Prostate gland (tissue), 2 donors: ENCODE measurements at regions not wholly inside any gene's neighbourhood (a gene's known extent, or its start where the extent isn't known, plus 50 kb on each side); places are given as distances from the start of the nearest gene placed in this dataset.

Source experiments
- DNase-seq: peaks from one replicate; pipeline ENCODE4 v3.0.0-alpha.2; 2019; ENCODE audit warnings: low spot score
- H3K27ac ChIP-seq, 2 donors: fragments of 200-600 bp; sonication (generic); 2 replicates each; pipeline ENCODE4 v1.5.1; 2017 to 2019
- H3K27me3 ChIP-seq: fragments of 200-600 bp; sonication (generic); replicated peaks from 2 replicates; pipeline ENCODE4 v1.5.1; 2019; ENCODE audit not compliant: insufficient read depth
- H3K36me3 ChIP-seq, 2 donors: fragments of 200-600 bp; sonication (generic); 1 replicate in 1 of 2; 2 replicates in 1 of 2; pipeline versions ENCODE4 v1.5.1 to v1.8.1; 2017 to 2019
- H3K4me1 ChIP-seq: fragments of 200-600 bp; sonication (generic); replicated peaks from 2 replicates; pipeline ENCODE4 v1.5.1; 2019
- H3K4me3 ChIP-seq, 2 donors: fragments of 200-600 bp; sonication (generic); 2 replicates each; pipeline ENCODE4 v1.5.1; 2017 to 2019
- H3K9me3 ChIP-seq: fragments of 200-600 bp; sonication (generic); 2 replicates; pipeline ENCODE4 v1.5.1; 2017
- CTCF ChIP-seq, 4 experiments: fragments of 200-600 bp in 2 of 4; fragments of 450-650 bp in 2 of 4; sonication (generic) in 2 of 4; IDR thresholded peaks; 1 replicate in 3 of 4; 2 replicates in 1 of 4; pipeline ENCODE4 v1.5.1; 2016 to 2019; ENCODE audit warnings: antibody characterized with exemption in 4 of 4, mild to moderate bottlenecking in 2 of 4, moderate library complexity in 2 of 4
- POLR2A ChIP-seq: fragments of 450-650 bp; IDR thresholded peaks from one replicate; pipeline ENCODE4 v1.6.1; 2016; ENCODE audit warnings: antibody characterized with exemption, mild to moderate bottlenecking
- POLR2AphosphoS5 ChIP-seq: sonication (generic); formaldehyde crosslinking; IDR thresholded peaks from one replicate; pipeline ENCODE4 v1.6.1; 2017; ENCODE audit warnings: antibody characterized with exemption
- WGBS: methylation state at CpG from one replicate; pipeline ENCODE4 v1.1.5; 2018; 5-methylcytosine and 5-hydroxymethylcytosine counted together
- intact Hi-C: fragments of 100-400 bp; cut with DNase I; formaldehyde crosslinking; loops from one replicate; pipeline ENCODE4 v1.14.2; 2022

DNA sequence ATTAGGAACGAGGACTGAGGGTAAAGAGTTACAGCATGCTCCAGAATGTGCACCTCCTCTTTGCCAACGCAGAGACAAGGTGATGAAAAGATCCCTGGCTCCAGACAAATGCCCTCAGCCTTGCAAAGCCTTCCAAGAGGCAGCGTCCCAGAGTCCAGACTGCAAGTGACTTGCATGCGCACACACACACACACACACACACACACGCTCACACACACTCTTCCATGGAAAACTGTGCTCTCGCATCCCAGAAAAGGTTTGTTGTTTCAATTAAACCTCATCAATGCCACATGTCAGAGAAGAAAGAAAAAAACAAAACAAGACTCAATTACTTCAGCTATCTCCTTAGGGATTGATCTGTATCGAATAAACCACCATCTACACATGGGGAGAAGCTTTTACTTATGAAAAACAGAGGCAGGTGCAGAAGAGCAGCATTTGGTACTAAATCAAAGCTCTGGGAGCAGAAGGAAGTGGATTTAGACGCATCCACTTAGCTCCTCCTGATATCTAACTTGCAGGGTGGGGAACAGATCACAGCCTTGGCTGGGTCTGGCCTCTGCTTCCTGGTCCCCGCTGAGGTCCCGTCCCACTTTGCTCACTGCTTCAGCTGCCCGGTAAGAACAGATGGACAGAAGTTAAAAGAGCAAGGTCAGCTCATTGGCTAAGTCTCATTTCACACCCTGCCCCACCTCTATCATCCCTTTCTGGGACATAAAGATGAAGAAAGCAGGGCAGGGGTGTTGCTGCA lies 249.8 kb upstream of the BLID start:
- TF ChIP-seq POLR2A (no peak), POLR2AphosphoS5 (no peak), CTCF (IDR thresholded peaks at IDR 0.05) (no peak)
- no peaks in the 10 kb centered on the region for H3K9me3 ChIP-seq
- intact Hi-C loops: no loop called here
- no peak for DNase-seq
- no peak overlapping the region for H3K27ac ChIP-seq
- H3K4me3 ChIP-seq: no peak overlapping the region
- H3K4me1 ChIP-seq: no peaks in the 10 kb centered on the region
- 69% methylated on average over 11 of the region's 11 CpGs for WGBS
- no peaks in the 10 kb centered on the region for H3K27me3 ChIP-seq
- H3K36me3 ChIP-seq: no peaks in the 10 kb centered on the region

DNA sequence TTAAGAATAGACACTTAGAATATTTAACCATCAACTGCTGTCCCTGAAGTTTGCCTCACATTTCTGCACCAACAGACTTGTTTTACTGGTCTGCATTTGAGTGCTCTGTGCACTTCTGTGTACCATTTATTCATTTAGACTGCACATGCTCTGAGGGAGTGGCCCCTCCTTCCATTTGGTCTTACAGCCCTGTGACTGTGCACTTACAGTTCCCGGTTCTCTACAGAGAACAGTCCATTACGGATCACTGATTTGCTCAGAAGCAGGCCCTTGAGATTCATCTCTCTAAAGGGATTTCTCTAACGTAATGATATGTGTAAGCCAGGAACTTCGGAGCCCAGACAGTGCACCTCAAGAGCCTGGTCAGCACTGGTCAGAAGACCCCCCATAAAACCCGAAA lies 247.3 kb upstream of the BLID start:
- intact Hi-C loops: no loop called here
- Histone ChIP-seq H3K4me1 (no peaks in the 10 kb centered on the region), H3K27me3 (no peaks in the 10 kb centered on the region), H3K9me3 (no peaks in the 10 kb centered on the region), H3K4me3 (no peak overlapping the region), H3K27ac (no peak overlapping the region), H3K36me3 (no peaks in the 10 kb centered on the region)
- TF ChIP-seq POLR2A (no peak), CTCF (IDR thresholded peaks at IDR 0.05) (no peak), POLR2AphosphoS5 (no peak)
- WGBS: 80% methylated on average over 5 of the region's 5 CpGs
- no peak for DNase-seq

DNA sequence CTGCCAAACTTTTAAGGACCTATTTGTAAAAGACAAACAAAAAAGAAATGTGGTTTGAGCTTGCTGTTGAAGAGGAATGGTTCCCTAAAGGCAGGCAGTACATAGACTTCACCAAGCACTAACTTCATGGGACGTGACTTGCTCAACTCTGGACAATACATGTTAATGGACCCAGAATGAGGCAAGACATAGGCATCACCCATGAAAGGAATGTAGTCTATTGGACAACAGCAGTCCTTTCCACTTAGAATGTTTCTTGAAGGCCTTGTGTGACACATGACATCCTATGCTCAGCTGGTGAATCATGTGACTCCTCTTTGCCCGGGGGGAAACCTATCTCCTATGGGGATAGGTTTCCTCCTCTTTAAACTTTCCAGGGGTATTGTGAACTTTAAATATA lies 246.4 kb upstream of the BLID start:
- Histone ChIP-seq H3K4me3 (no peak overlapping the region), H3K27me3 (no peaks in the 10 kb centered on the region), H3K4me1 (no peaks in the 10 kb centered on the region), H3K9me3 (no peaks in the 10 kb centered on the region), H3K36me3 (no peaks in the 10 kb centered on the region), H3K27ac (no peak overlapping the region)
- DNase-seq: no peak
- intact Hi-C loops: no loop called here
- TF ChIP-seq POLR2A (no peak), POLR2AphosphoS5 (no peak), CTCF (IDR thresholded peaks at IDR 0.05) (no peak)
- WGBS: 93% methylated on average over 2 of the region's 2 CpGs

GRCh38 chr11:122360875-122361274 lies 244.9 kb upstream of the BLID start:
- TF ChIP-seq POLR2AphosphoS5 (no peak), CTCF (IDR thresholded peaks at IDR 0.05) (no peak), POLR2A (no peak)
- DNase-seq: no peak
- Histone ChIP-seq H3K36me3 (no peaks in the 10 kb centered on the region), H3K4me1 (no peaks in the 10 kb centered on the region), H3K27ac (no peak overlapping the region), H3K27me3 (no peaks in the 10 kb centered on the region), H3K4me3 (no peak overlapping the region), H3K9me3 (no peaks in the 10 kb centered on the region)
- WGBS: 99% methylated on average over 4 of the region's 4 CpGs
- intact Hi-C loops: no loop called here

- H3K36me3 ChIP-seq: no peaks in the 10 kb centered on the region
- WGBS: 69% methylated on average over 11 of the region's 11 CpGs
- intact Hi-C loops: no loop called here
- DNase-seq: no peak
- H3K27me3 ChIP-seq: no peaks in the 10 kb centered on the region
- H3K27ac ChIP-seq: no peak overlapping the region
- H3K4me3 ChIP-seq: no peak overlapping the region
- no peaks in the 10 kb centered on the region for H3K9me3 ChIP-seq
- H3K4me1 ChIP-seq: no peaks in the 10 kb centered on the region
- TF ChIP-seq POLR2AphosphoS5 (no peak), CTCF (IDR thresholded peaks at IDR 0.05) (no peak), POLR2A (no peak)
These were observed 243.1 kb upstream of the BLID start for GRCh38 chr11:122359081-122359571.
